ENCODE measurements at regions not wholly inside any gene's neighbourhood (a gene's known extent, or its start where the extent isn't known, plus 50 kb on each side); places are given as distances from the start of the nearest gene placed in this dataset.
"Not testable (repeated sequence)": the region's sequence is repeated elsewhere in the genome, so short reads cannot be mapped to it uniquely, and the experiment has no call there.

DNA sequence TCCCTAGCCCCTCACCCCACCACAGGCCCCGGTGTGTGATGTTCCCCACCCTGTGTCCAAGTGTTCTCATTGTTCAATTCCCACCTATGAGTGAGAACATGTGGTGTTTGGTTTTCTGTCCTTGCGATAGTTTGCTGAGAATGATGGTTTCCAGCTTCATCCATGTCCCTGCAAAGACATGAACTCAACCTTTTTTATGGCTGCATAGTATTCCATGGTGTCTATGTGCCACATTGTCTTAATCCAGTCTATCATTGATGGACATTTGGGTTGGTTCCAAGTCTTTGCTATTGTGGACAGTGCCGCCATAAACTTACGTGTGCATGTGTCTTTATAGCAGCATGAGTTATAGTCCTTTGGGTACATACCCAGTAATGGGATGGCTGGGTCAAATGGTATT, 232.1 kb downstream of the ASMT start:
- H3K36me3 Mint-ChIP-seq (ENCODE audit: low read depth); H3K27me3 Mint-ChIP-seq; H3K4me1 Mint-ChIP-seq; DNase-seq; H3K27ac Mint-ChIP-seq; POLR2A ChIA-PET; H3K9me3 Mint-ChIP-seq; H3K4me3 Mint-ChIP-seq; CTCF ChIA-PET: not testable (repeated sequence)

DNA sequence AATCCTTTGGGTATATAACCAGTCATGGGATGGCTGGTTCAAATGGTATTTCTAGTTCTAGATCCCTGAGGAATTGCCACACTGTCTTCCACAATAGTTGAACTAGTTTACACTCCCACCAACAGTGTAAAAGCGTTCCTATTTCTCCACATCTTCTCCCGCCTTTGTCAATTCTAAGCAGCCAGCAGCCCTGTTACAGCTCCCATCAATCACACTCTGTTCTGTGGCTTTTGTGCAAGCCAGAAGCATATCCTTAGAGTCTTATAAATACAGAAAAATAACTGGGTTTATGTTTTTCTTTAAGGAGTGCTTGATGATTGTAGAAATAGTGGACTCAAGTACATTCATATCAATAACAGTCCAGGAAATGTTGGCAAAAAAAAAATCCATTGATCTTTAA, 232.9 kb downstream of the ASMT start:
- H3K4me1 Mint-ChIP-seq; DNase-seq; H3K36me3 Mint-ChIP-seq (ENCODE audit: low read depth); POLR2A ChIA-PET; H3K9me3 Mint-ChIP-seq; H3K4me3 Mint-ChIP-seq; H3K27ac Mint-ChIP-seq; CTCF ChIA-PET; H3K27me3 Mint-ChIP-seq: not testable (repeated sequence)

DNA sequence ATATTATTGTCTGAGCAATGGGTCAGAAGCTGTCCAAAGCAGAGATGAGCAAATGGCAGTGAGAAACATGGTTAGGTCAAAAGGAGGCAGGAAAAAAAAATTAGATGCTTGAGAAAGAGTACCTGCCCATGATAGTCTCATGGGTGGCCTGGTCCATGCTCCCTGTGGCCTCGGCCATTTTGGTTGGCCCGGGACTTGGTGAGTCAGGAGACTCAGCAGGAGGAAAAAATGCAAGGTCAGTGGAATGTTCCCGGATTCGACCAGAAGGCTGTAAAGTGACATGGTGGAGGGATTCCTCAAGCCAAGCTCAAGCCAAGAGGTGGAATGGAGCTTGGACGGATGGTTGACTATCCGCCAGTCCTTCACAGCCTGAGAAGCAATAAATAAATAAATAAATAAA, 236.7 kb downstream of the ASMT start:
- no peak for DNase-seq
- H3K27ac Mint-ChIP-seq: no peak overlapping the region
- H3K4me3 Mint-ChIP-seq: no peak overlapping the region
- H3K27me3 Mint-ChIP-seq: no peaks in the 10 kb centered on the region
- no peaks in the 10 kb centered on the region for H3K36me3 Mint-ChIP-seq (ENCODE audit: low read depth)
- H3K9me3 Mint-ChIP-seq: peaks cover 6% of the 10 kb centered on the region
- POLR2A ChIA-PET: no interaction called here
- no peaks in the 10 kb centered on the region for H3K4me1 Mint-ChIP-seq
- CTCF ChIA-PET: no interaction called here

DNA sequence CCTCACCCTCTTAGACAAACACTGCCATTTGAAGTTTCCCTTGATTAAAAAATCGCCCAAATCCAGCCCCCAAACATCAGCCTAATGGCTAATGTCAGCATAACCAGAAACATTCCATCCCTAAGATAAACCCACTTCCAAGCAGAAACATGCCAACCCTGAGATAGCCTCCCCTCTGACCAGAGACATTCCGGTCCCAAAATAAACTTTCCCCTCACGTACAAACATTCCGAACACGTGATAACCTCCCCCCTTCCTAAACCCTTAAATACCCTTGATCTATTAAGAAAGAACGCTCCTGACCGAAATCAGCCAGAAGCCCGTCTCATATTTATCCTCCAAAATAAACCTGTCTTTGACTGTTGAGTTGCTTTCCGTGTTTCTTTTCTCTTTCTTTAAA, 237.2 kb downstream of the ASMT start:
- ChIA-PET POLR2A (no interaction called here), CTCF (no interaction called here)
- Mint-ChIP-seq H3K27me3 (no peaks in the 10 kb centered on the region), H3K27ac (no peak overlapping the region), H3K4me1 (no peaks in the 10 kb centered on the region), H3K4me3 (no peak overlapping the region), H3K9me3 (peaks cover 6% of the 10 kb centered on the region), H3K36me3 (ENCODE audit: low read depth) (no peaks in the 10 kb centered on the region)
- DNase-seq: no peak

DNA sequence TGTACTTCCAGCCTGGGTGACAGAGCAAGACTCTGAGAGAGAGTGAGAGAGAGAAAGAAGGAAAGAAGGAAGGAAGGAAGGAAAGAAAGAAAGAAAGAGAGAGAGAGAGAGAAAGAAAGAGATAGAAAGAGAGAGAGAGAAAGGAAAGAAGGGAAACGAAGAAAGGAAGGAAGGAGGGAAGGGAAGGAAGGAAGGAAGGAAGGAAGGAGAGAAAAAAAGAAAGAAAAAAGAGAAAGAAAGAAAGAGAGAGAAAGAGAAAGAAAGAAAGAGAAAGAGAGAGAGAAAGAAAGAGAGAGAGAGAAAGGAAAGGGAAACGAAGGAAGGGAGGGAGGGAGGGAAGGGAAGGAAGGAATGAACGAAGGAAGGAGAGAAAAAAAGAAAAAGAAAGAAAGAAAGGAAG, 238.6 kb downstream of the ASMT start:
- H3K27ac Mint-ChIP-seq: no peak overlapping the region
- H3K27me3 Mint-ChIP-seq: no peaks in the 10 kb centered on the region
- no peak for DNase-seq
- ChIA-PET POLR2A (no interaction called here), CTCF (no interaction called here)
- no peak overlapping the region for H3K4me3 Mint-ChIP-seq
- no peaks in the 10 kb centered on the region for H3K36me3 Mint-ChIP-seq (ENCODE audit: low read depth)
- no peaks in the 10 kb centered on the region for H3K4me1 Mint-ChIP-seq
- peaks cover 4% of the 10 kb centered on the region for H3K9me3 Mint-ChIP-seq

DNA sequence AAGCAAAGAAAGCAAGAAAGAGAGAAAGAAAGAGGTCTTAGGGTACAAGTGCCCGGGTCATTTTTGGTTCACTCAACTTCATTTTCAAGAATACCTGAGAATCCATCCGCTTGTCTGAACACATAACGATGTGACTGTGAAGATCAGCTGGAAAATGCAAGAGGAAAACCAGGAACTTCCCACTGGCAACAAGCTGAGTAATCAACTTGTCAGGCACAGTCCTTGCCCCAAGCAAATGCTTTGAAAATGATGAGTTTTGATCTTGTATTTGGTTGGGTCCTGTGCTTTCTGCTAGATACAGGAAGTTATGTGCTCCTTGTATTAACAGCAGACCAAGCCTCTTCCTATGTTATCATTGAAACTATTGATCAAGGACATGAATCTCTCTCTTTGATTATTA, 239.1 kb downstream of the ASMT start:
- no peaks in the 10 kb centered on the region for H3K27me3 Mint-ChIP-seq
- CTCF ChIA-PET: no interaction called here
- POLR2A ChIA-PET: no interaction called here
- no peak for DNase-seq
- H3K27ac Mint-ChIP-seq: no peak overlapping the region
- H3K36me3 Mint-ChIP-seq (ENCODE audit: low read depth): no peaks in the 10 kb centered on the region
- peaks cover 4% of the 10 kb centered on the region for H3K9me3 Mint-ChIP-seq
- no peaks in the 10 kb centered on the region for H3K4me1 Mint-ChIP-seq
- H3K4me3 Mint-ChIP-seq: no peak overlapping the region

DNA sequence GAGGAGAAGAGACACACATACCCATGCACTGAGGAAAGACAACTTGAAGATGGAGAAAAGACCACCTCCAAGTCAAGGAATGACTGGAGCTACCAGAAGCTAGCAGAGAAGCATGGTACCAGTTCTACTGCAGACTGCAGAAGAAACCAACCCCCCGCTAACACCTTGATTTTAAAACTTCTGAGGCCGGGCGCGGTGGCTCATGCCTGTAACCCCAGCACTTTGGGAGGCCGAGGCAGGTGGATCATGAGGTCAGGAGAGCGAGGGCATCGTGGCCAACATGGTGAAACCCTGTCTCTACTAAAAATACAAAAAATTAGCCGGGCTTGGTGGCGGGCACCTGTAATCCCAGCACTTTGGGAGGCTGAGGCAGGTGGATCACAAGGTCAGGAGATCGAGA, 240.0 kb downstream of the ASMT start:
- H3K4me3 Mint-ChIP-seq; H3K27ac Mint-ChIP-seq; H3K27me3 Mint-ChIP-seq; H3K9me3 Mint-ChIP-seq; DNase-seq; CTCF ChIA-PET; H3K4me1 Mint-ChIP-seq; H3K36me3 Mint-ChIP-seq (ENCODE audit: low read depth); POLR2A ChIA-PET: not testable (repeated sequence)

DNA sequence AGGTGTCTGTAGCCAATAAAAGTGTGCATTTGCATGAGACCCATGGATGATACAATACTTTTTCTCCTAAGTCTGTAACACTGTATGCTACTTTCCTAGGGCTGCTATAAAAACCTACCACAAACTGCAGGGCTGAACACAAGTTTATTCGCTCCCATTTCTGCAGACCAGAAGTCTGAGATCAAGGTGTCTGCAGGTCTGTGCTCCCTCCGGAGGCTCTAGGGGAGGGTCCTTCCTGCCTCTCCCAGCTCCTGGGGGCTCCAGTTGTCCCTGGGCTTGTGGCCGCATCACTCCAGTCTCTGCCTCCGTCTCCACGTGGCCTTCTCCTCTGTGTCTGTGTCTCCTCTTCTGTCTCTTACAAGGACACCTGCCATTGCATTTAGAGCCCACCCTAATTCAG, 244.4 kb downstream of the ASMT start:
- POLR2A ChIA-PET, CTCF ChIA-PET, H3K27ac Mint-ChIP-seq: not testable (repeated sequence)

DNA sequence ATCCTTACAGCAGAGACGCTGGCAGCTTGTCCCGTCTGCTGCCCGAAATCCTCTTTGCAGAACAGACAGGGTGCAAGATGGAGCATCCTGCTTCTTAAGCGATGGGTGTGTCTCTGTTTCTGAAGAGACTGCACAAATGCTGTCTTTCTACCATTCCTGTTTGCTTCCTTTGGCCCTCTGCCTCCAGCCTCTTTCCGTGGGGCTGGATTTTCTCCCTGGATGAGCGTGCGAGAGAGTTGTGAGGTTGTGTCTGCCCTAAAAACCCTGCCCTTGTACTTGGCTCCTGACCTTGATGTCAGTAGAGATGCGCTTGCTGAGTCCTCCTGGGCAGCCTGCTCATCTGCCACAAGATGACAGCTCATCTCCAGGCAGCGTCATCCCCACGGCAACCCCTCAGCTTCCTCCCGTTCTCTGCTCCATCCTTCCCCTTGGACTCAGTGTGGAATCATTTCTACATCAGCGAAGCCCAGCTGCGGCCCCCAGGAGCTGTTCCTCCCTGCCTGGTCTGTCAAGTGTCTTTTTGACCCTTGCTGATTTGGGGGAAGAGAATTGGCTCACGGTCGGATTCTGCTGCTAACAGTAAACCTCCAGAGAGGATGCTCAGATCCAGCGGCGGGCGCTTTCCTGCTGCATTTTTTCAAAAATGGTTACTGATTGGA, 246.2 kb downstream of the ASMT start:
- DNase-seq: no peak
- POLR2A ChIA-PET: no interaction called here
- no peaks in the 10 kb centered on the region for H3K4me1 Mint-ChIP-seq
- CTCF ChIA-PET: no interaction called here
- no peaks in the 10 kb centered on the region for H3K36me3 Mint-ChIP-seq (ENCODE audit: low read depth)
- no peak overlapping the region for H3K27ac Mint-ChIP-seq
- no peak overlapping the region for H3K4me3 Mint-ChIP-seq
- no peaks in the 10 kb centered on the region for H3K27me3 Mint-ChIP-seq
- H3K9me3 Mint-ChIP-seq: no peaks in the 10 kb centered on the region

More for the DNA sequence above, 244.4 kb downstream of the ASMT start:
- not testable (repeated sequence) for H3K4me3 Mint-ChIP-seq; H3K27me3 Mint-ChIP-seq; H3K36me3 Mint-ChIP-seq (ENCODE audit: low read depth); DNase-seq; H3K9me3 Mint-ChIP-seq; H3K4me1 Mint-ChIP-seq

DNA sequence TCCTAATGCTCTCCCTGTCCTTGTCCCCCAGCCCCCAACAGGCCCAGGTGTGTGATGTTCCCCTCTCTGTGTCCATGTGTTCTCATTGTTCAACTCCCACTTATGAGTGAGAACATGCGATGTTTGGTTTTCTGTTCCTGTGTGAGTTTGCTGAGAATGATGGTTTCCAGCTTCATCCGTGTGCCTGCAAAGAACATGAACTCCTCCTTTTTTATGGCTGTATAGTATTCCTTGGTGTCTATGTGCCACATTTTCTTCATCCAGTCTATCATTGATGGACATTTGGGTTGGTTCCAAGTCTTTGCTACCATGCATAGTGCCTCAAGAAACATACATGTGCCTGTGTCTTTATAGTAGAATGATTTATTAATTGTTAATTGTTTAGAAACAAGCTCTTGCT, 249.1 kb downstream of the ASMT start:
- CTCF ChIA-PET; POLR2A ChIA-PET; H3K36me3 Mint-ChIP-seq (ENCODE audit: low read depth); H3K27ac Mint-ChIP-seq; H3K27me3 Mint-ChIP-seq; H3K9me3 Mint-ChIP-seq; DNase-seq; H3K4me1 Mint-ChIP-seq; H3K4me3 Mint-ChIP-seq: not testable (repeated sequence)

DNA sequence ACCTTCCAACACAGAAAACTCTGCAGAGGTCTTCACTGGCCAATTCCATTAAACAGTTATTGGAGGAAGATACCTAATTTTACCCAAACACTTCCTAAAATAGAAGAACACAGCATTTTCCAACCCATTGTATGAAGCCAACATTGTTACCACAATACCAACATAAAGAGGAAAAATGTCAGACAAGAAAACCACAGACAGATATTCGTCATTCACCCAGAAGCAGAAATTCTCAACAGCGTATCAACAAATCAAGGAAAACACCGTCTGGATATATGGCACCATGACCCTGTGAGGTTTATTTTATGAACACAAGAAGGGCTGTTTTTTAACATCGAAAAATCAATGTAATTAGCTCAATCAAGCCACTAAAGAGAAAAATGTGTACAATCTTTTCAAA, 255.6 kb downstream of the ASMT start:
- H3K4me3 Mint-ChIP-seq: no peak overlapping the region
- H3K27ac Mint-ChIP-seq: no peak overlapping the region

DNA sequence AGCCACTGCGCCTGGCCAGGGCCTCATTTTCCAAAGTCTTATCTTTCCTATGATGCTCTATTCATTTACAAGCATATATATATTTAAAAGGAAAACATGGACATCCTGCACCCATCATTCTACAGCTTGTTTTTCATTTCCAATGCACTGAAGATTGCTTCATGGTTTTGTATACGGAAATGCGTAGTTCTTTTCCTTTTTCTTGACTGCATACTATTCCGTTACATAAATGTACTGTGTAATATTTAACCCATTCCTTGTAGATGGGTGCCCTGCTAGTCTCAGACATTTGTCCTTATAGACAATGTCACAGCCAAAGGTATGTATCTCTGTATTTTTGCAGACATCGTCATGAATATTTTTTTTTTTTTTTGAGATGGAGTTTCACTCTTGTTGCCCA, 257.0 kb downstream of the ASMT start:
- Mint-ChIP-seq H3K4me1 (no peaks in the 10 kb centered on the region), H3K36me3 (ENCODE audit: low read depth) (no peaks in the 10 kb centered on the region), H3K27me3 (no peaks in the 10 kb centered on the region), H3K4me3 (no peak overlapping the region), H3K27ac (no peak overlapping the region), H3K9me3 (peaks cover 19% of the 10 kb centered on the region)
- ChIA-PET POLR2A (no interaction called here), CTCF (no interaction called here)
- DNase-seq: no peak

More for the DNA sequence above, 255.6 kb downstream of the ASMT start:
- CTCF ChIA-PET: no interaction called here
- no peaks in the 10 kb centered on the region for H3K36me3 Mint-ChIP-seq (ENCODE audit: low read depth)
- H3K27me3 Mint-ChIP-seq: no peaks in the 10 kb centered on the region
- H3K9me3 Mint-ChIP-seq: peaks cover 14% of the 10 kb centered on the region
- DNase-seq: no peak
- POLR2A ChIA-PET: no interaction called here
- no peaks in the 10 kb centered on the region for H3K4me1 Mint-ChIP-seq

DNA sequence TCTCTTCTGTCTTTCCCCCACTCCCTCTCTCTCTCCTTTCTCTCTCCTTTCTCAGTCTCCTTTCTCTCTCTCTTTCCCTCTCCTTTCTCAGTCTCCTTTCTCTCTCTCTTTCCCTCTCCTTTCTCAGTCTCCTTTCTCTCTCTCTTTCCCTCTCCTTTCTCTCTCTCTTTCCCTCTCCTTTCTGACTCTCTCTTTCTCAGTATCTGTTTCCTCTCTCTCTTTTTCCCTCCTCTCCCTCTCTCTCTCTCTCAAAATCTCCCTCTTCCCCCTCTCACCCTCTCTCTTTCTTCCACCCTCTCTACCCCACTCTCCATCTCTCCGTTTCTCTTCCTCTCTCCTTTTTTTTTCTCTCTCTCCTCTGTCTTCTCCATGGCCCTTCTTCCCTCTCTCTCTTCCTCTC, 258.8 kb downstream of the ASMT start:
- H3K27ac Mint-ChIP-seq: no peak overlapping the region
- H3K4me3 Mint-ChIP-seq: no peak overlapping the region
- ChIA-PET POLR2A (no interaction called here), CTCF (no interaction called here)
- no peak for DNase-seq
- no peaks in the 10 kb centered on the region for H3K36me3 Mint-ChIP-seq (ENCODE audit: low read depth)
- no peaks in the 10 kb centered on the region for H3K4me1 Mint-ChIP-seq
- H3K27me3 Mint-ChIP-seq: no peaks in the 10 kb centered on the region
- peaks cover 20% of the 10 kb centered on the region for H3K9me3 Mint-ChIP-seq

DNA sequence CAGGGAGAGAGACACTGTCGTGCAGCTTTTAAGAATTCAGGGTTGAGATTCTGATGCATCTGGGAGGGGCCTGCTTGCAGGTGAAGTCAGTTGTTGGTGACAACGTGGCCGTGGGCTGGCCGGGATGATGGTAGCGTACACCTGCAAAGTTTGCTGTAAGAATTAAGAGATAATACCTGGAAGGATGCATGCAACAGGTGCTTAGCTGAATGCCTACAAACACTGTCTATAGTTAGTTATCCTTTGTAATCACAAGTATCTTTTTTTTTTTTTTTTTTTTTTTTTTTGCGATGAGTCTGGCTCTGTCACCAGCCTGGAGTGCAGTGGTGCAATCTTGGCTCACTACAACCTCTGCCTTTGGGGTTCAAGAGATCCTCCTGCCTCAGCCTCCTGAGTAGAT, 259.6 kb downstream of the ASMT start:
- no peak overlapping the region for H3K27ac Mint-ChIP-seq
- no peaks in the 10 kb centered on the region for H3K27me3 Mint-ChIP-seq
- DNase-seq: no peak
- peaks cover 22% of the 10 kb centered on the region for H3K9me3 Mint-ChIP-seq
- ChIA-PET POLR2A (no interaction called here), CTCF (no interaction called here)
- H3K36me3 Mint-ChIP-seq (ENCODE audit: low read depth): no peaks in the 10 kb centered on the region
- no peak overlapping the region for H3K4me3 Mint-ChIP-seq
- H3K4me1 Mint-ChIP-seq: no peaks in the 10 kb centered on the region

DNA sequence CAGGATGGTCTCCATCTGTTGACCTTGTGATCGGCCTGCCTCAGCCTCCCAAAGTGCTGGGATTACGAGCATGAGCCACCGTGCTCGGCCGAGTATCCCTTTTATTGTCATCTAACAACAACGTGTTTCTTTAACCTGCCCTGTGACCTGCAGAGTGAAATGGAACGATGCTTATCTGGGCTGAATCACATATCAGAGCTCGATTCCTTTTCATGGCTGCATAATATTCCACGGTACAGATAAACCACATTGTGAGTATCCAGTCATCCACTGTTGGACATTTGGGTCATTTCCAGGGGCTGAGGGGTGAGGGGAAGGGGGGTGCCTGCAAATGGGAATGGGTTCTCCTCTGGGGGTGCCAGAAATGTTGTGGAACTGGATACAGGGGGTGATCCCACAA, 260.0 kb downstream of the ASMT start:
- Mint-ChIP-seq H3K27me3 (no peaks in the 10 kb centered on the region), H3K9me3 (peaks cover 25% of the 10 kb centered on the region), H3K4me1 (no peaks in the 10 kb centered on the region), H3K4me3 (no peak overlapping the region), H3K36me3 (ENCODE audit: low read depth) (no peaks in the 10 kb centered on the region), H3K27ac (no peak overlapping the region)
- DNase-seq: no peak
- ChIA-PET POLR2A (no interaction called here), CTCF (no interaction called here)

All from activated CD4-positive, alpha-beta memory T cell treated with anti-CD3 and anti-CD28 coated beads, Interleukin-2, amount 10 ng/mL, durations not matched to agents 7 days and 5 days (primary cell).